Body of pancreas (tissue), 4 donors: ENCODE measurements at regions not wholly inside any gene's neighbourhood (a gene's known extent, or its start where the extent isn't known, plus 50 kb on each side); places are given as distances from the start of the nearest gene placed in this dataset.

ENCODE experiments used
- ATAC-seq: fragments of 150-250 bp; one replicate; pipeline ENCODE4 v1.9.1; 2016
- DNase-seq, 4 donors: peaks; one replicate each; pipeline ENCODE4 v3.0.0-alpha.2; 2019
- H3K27ac ChIP-seq, 4 donors: fragments of 200-600 bp; sonication (generic); 1 replicate in 3 of 4; 2 replicates in 1 of 4; pipeline versions ENCODE4 v1.5.1 to v1.6.1; 2016 to 2019; ENCODE audit warnings: mild to moderate bottlenecking in 1 of 4, mixed read lengths in 1 of 4, moderate library complexity in 1 of 4
- H3K27me3 ChIP-seq, 2 donors: fragments of 200-600 bp; sonication (generic); one replicate each; pipeline ENCODE4 v1.6.0; 2016; ENCODE audit warnings: mild to moderate bottlenecking in 1 of 2
- H3K36me3 ChIP-seq, 2 donors: fragments of 200-600 bp; sonication (generic); replicated peaks in 1 of 2; 2 replicates each; pipeline ENCODE4 v1.5.1; 2016; ENCODE audit warnings: low read depth in 2 of 2; ENCODE audit not compliant: insufficient read depth in 1 of 2
- H3K4me1 ChIP-seq: fragments of 200-600 bp; sonication (generic); one replicate; pipeline ENCODE4 v1.6.0; 2016
- H3K4me3 ChIP-seq, 2 donors: fragments of 200-600 bp; sonication (generic); 1 replicate in 1 of 2; 2 replicates in 1 of 2; pipeline ENCODE4 v1.5.1; 2016 to 2019
- H3K9me3 ChIP-seq, 3 donors: fragments of 200-600 bp; sonication (generic); 1 replicate in 2 of 3; 2 replicates in 1 of 3; pipeline ENCODE4 v1.5.1; 2016
- CTCF ChIP-seq, 7 experiments: fragments of 450-650 bp in 4 of 7; fragments of 200-600 bp in 3 of 7; sonication (generic) in 3 of 7; IDR thresholded peaks; one replicate each; pipeline ENCODE4 v1.5.1; 2016 to 2019; ENCODE audit warnings: antibody characterized with exemption in 7 of 7
- POLR2A ChIP-seq, 3 donors: fragments of 450-650 bp; IDR thresholded peaks; one replicate each; pipeline ENCODE4 v1.6.1; 2016; ENCODE audit warnings: antibody characterized with exemption in 3 of 3, mild to moderate bottlenecking in 2 of 3
- WGBS, 2 donors: methylation state at CpG; one replicate each; pipeline ENCODE4 v1.1.5; 2017; 5-methylcytosine and 5-hydroxymethylcytosine counted together
- intact Hi-C: fragments of 100-400 bp; cut with DNase I; formaldehyde crosslinking; loops from one replicate; pipeline ENCODE4 v1.15.1; 2023

- H3K27ac ChIP-seq = no peak overlapping the region
- no peak for ATAC-seq
- 85 to 86% methylated on average over 5 of the region's 5 CpGs for WGBS, 2 donors
Measured at GRCh38 chr11:15720460-15720859, 605.7 kb downstream of the INSC start.

GRCh38 chr11:15723966-15724365, 609.2 kb downstream of the INSC start:
- no peak for ATAC-seq
- Histone ChIP-seq H3K27me3 (no peaks in the 10 kb centered on the region), H3K9me3 (no peaks in the 10 kb centered on the region), H3K36me3 (no peaks in the 10 kb centered on the region), H3K4me1 (no peaks in the 10 kb centered on the region), H3K27ac (no peak overlapping the region), H3K4me3 (no peak overlapping the region)
- TF ChIP-seq POLR2A (IDR thresholded peaks at IDR 0.05) (no peak), CTCF (IDR thresholded peaks at IDR 0.05) (no peak)
- no peak for DNase-seq
- intact Hi-C loops = no loop called here

More at GRCh38 chr11:15720460-15720859, 605.7 kb downstream of the INSC start:
- intact Hi-C loops = no loop called here
- H3K9me3 ChIP-seq = no peaks in the 10 kb centered on the region
- TF ChIP-seq CTCF (IDR thresholded peaks at IDR 0.05) (no peak), POLR2A (IDR thresholded peaks at IDR 0.05) (no peak)
- H3K4me3 ChIP-seq = no peak overlapping the region
- no peaks in the 10 kb centered on the region for H3K4me1 ChIP-seq
- H3K27me3 ChIP-seq = no peaks in the 10 kb centered on the region
- H3K36me3 ChIP-seq = no peaks in the 10 kb centered on the region
- no peak for DNase-seq

- Histone ChIP-seq H3K27me3 (no peaks in the 10 kb centered on the region), H3K9me3 (no peaks in the 10 kb centered on the region), H3K27ac (no peak overlapping the region), H3K36me3 (no peaks in the 10 kb centered on the region), H3K4me3 (no peak overlapping the region), H3K4me1 (no peaks in the 10 kb centered on the region)
- TF ChIP-seq POLR2A (IDR thresholded peaks at IDR 0.05) (no peak), CTCF (IDR thresholded peaks at IDR 0.05) (no peak)
- no peak for ATAC-seq
- 77 to 88% methylated on average over 3 of the region's 3 CpGs for WGBS, 2 donors
- intact Hi-C loops = no loop called here
- no peak for DNase-seq
Measured at GRCh38 chr11:15724601-15725000, 609.9 kb downstream of the INSC start.

- no peak for DNase-seq
- H3K4me1 ChIP-seq = no peaks in the 10 kb centered on the region
- no peak overlapping the region for H3K27ac ChIP-seq
- H3K4me3 ChIP-seq = no peak overlapping the region
- no peaks in the 10 kb centered on the region for H3K36me3 ChIP-seq
- no peak for ATAC-seq
- intact Hi-C loops = no loop called here
- WGBS, 2 donors = 84 to 93% methylated on average over 2 of the region's 2 CpGs
- no peak for TF ChIP-seq POLR2A (IDR thresholded peaks at IDR 0.05)
- no peak for TF ChIP-seq CTCF (IDR thresholded peaks at IDR 0.05)
- H3K27me3 ChIP-seq = no peaks in the 10 kb centered on the region
- no peaks in the 10 kb centered on the region for H3K9me3 ChIP-seq
Measured at GRCh38 chr11:15725246-15725645, 610.5 kb downstream of the INSC start.

GRCh38 chr11:15726221-15726746, 611.6 kb downstream of the INSC start:
- intact Hi-C loops = no loop called here
- Histone ChIP-seq H3K4me3 (no peak overlapping the region), H3K27ac (no peak overlapping the region), H3K4me1 (no peaks in the 10 kb centered on the region), H3K9me3 (no peaks in the 10 kb centered on the region), H3K36me3 (no peaks in the 10 kb centered on the region), H3K27me3 (no peaks in the 10 kb centered on the region)
- 84 to 85% methylated on average over 3 of the region's 3 CpGs for WGBS, 2 donors
- DNase-seq (no peak), ATAC-seq (no peak)
- TF ChIP-seq POLR2A (IDR thresholded peaks at IDR 0.05) (no peak), CTCF (IDR thresholded peaks at IDR 0.05) (no peak)
